GM23338 (cell line): ENCODE measurements at regions not wholly inside any gene's neighbourhood (a gene's known extent, or its start where the extent isn't known, plus 50 kb on each side); places are given as distances from the start of the nearest gene placed in this dataset.

Experiments
- ATAC-seq: fragments of 200-7000 bp; cut with Tn5 transposase; 3 replicates; pipeline ENCODE4 v1.9.1; 2020
- DNase-seq: peaks from one replicate; pipeline ENCODE4 v3.0.0-alpha.2; 2015; ENCODE audit warnings: low spot score
- H2AFZ ChIP-seq: fragments of 200-600 bp; sonication (generic); 2 replicates; pipeline ENCODE4 v1.8.0; 2016; ENCODE audit warnings: antibody characterized with exemption, mild to moderate bottlenecking, moderate library complexity
- H3F3A ChIP-seq: fragments of 200-600 bp; sonication (generic); replicated peaks from 2 replicates; pipeline ENCODE4 v1.8.0; 2017; ENCODE audit warnings: antibody characterized with exemption, mixed run types, low read depth
- H3K27ac ChIP-seq: fragments of 200-600 bp; sonication (generic); 2 replicates; pipeline ENCODE4 v1.6.1; 2016; ENCODE audit warnings: low read depth
- H3K27me3 ChIP-seq: fragments of 200-600 bp; sonication (generic); 2 replicates; pipeline ENCODE4 v1.8.0; 2016; ENCODE audit warnings: mild to moderate bottlenecking, mixed run types, moderate library complexity; ENCODE audit not compliant: insufficient read depth
- H3K36me3 ChIP-seq: fragments of 200-600 bp; sonication (generic); 2 replicates; pipeline ENCODE4 v1.8.0; 2016; ENCODE audit warnings: mild to moderate bottlenecking; ENCODE audit not compliant: insufficient read depth
- H3K4me1 ChIP-seq: fragments of 200-600 bp; sonication (generic); 2 replicates; pipeline ENCODE4 v1.8.0; 2016; ENCODE audit warnings: mild to moderate bottlenecking, moderate library complexity; ENCODE audit not compliant: insufficient read depth
- H3K4me2 ChIP-seq: fragments of 200-600 bp; sonication (generic); 2 replicates; pipeline ENCODE4 v1.7.1; 2017; ENCODE audit warnings: mixed run types
- H3K4me3 ChIP-seq: fragments of 200-600 bp; sonication (generic); 2 replicates; pipeline ENCODE4 v1.6.1; 2016; ENCODE audit warnings: mixed run types
- H3K79me2 ChIP-seq: fragments of 200-600 bp; sonication (generic); replicated peaks from 2 replicates; pipeline ENCODE4 v1.8.0; 2017; ENCODE audit warnings: mild to moderate bottlenecking; ENCODE audit not compliant: insufficient read depth
- H3K9me2 ChIP-seq: fragments of 200-600 bp; sonication (generic); 2 replicates; pipeline ENCODE4 v1.8.0; 2017; ENCODE audit not compliant: insufficient read depth
- H4K20me1 ChIP-seq: fragments of 200-600 bp; sonication (generic); replicated peaks from 2 replicates; pipeline ENCODE4 v1.8.0; 2017; ENCODE audit warnings: mild to moderate bottlenecking; ENCODE audit not compliant: insufficient read depth
- H3K27ac Mint-ChIP-seq: 2 replicates; pipeline ENCODE4 v1.8.0; 2020; ENCODE audit warnings: inconsistent platforms, mild to moderate bottlenecking, moderate library complexity, mixed read lengths
- H3K27me3 Mint-ChIP-seq: 3 replicates; pipeline ENCODE4 v1.8.0; 2022; ENCODE audit warnings: low read depth, mild to moderate bottlenecking, moderate library complexity, mixed read lengths, inconsistent platforms; ENCODE audit not compliant: insufficient read depth, poor library complexity
- H3K36me3 Mint-ChIP-seq: 3 replicates; pipeline ENCODE4 v1.8.0; 2021; ENCODE audit warnings: low read depth, mild to moderate bottlenecking, inconsistent platforms, moderate library complexity, mixed read lengths
- H3K4me1 Mint-ChIP-seq: 3 replicates; pipeline ENCODE4 v1.8.0; 2020; ENCODE audit warnings: mild to moderate bottlenecking, inconsistent platforms, mixed read lengths
- H3K4me3 Mint-ChIP-seq: 3 replicates; pipeline ENCODE4 v1.8.0; 2021; ENCODE audit warnings: moderate library complexity, mild to moderate bottlenecking, inconsistent platforms, mixed read lengths
- H3K9me3 Mint-ChIP-seq: 3 replicates; pipeline ENCODE4 v1.8.0; 2020; ENCODE audit warnings: moderate library complexity, mild to moderate bottlenecking, inconsistent platforms, mixed read lengths
- EZH2 ChIP-seq: fragments of 200-600 bp; sonication (generic); IDR thresholded peaks from one replicate; pipeline ENCODE4 v1.8.0; 2017; ENCODE audit warnings: antibody characterized with exemption, mild to moderate bottlenecking, low read depth; ENCODE audit not compliant: unreplicated experiment
- EZH2phosphoT487 ChIP-seq: fragments of 200-600 bp; sonication (generic); IDR thresholded peaks from one replicate; pipeline ENCODE4 v1.8.1; 2018; ENCODE audit warnings: antibody characterized with exemption; ENCODE audit not compliant: unreplicated experiment
- JUNB ChIP-seq: IDR thresholded peaks from one replicate; pipeline ENCODE4 v1.6.1; 2016; ENCODE audit warnings: antibody characterized with exemption; ENCODE audit not compliant: unreplicated experiment
- POLR2AphosphoS5 ChIP-seq: IDR thresholded peaks from 2 replicates; pipeline ENCODE4 v1.6.1; 2016; ENCODE audit warnings: antibody characterized with exemption, low read depth
- STAT1 ChIP-seq: IDR thresholded peaks from one replicate; pipeline ENCODE4 v1.6.1; 2016; ENCODE audit warnings: antibody characterized with exemption; ENCODE audit not compliant: unreplicated experiment
- ZNF114 ChIP-seq: fragments of 250-450 bp; sonication (Bioruptor Pico); IDR thresholded peaks from 2 replicates; pipeline ENCODE4 v1.5.0; 2020; ENCODE audit warnings: mild to moderate bottlenecking, moderate library complexity
- ZNF331 ChIP-seq: fragments of 250-450 bp; sonication (Bioruptor Pico); IDR thresholded peaks from 2 replicates; pipeline ENCODE4 v1.5.0; 2020; ENCODE audit warnings: low read depth, mild to moderate bottlenecking, moderate library complexity
- TF ChIP-seq, protein P1 (sequence below): IDR thresholded peaks from 2 replicates; pipeline ENCODE4 v1.6.1; 2016; ENCODE audit warnings: antibody characterized with exemption
- TF ChIP-seq, protein P2 (sequence below): IDR thresholded peaks from one replicate; pipeline ENCODE4 v1.6.1; 2018; ENCODE audit warnings: antibody characterized with exemption; ENCODE audit not compliant: unreplicated experiment
- TF ChIP-seq, protein P3 (sequence below): fragments of 250-450 bp; sonication (Bioruptor Pico); IDR thresholded peaks from 2 replicates; pipeline ENCODE4 v1.5.0; 2020; ENCODE audit warnings: mild to moderate bottlenecking, moderate library complexity
- TF ChIP-seq, protein P4 (sequence below), 2 experiments: fragments of 200-600 bp in 1 of 2; sonication (generic) in 1 of 2; conservative IDR thresholded peaks; 2 replicates each; pipeline versions ENCODE4 v1.5.1 to v1.6.1; 2016 to 2017; ENCODE audit warnings: antibody characterized with exemption in 2 of 2, low read depth in 2 of 2, mild to moderate bottlenecking in 2 of 2, moderate library complexity in 1 of 2

DNA sequence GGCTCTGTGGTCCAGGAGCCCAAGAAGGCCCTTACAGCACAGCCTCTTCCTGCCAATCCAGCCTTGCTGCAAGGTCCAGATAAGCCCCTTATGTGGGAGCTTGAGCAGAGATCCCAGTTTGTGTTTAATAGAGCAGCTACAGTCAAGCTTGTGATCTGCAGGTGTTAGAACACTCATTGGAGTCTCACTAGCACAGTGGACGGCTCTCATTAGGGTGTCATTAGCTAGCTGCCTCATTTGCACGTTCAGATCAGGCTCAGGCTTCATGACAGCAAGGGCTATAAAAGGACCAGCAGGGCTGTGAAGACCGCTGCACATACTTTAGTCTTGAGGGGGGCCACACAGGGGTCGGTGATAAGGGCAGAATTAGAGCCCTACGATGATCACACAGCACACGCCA, 443.2 kb downstream of the RPS24 start:
- H3K36me3 ChIP-seq: no peaks in the 10 kb centered on the region
- no peaks in the 10 kb centered on the region for H3F3A ChIP-seq
- TF ChIP-seq, protein P1, sequence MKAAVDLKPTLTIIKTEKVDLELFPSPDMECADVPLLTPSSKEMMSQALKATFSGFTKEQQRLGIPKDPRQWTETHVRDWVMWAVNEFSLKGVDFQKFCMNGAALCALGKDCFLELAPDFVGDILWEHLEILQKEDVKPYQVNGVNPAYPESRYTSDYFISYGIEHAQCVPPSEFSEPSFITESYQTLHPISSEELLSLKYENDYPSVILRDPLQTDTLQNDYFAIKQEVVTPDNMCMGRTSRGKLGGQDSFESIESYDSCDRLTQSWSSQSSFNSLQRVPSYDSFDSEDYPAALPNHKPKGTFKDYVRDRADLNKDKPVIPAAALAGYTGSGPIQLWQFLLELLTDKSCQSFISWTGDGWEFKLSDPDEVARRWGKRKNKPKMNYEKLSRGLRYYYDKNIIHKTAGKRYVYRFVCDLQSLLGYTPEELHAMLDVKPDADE: no peak
- no peak for TF ChIP-seq EZH2phosphoT487
- TF ChIP-seq POLR2AphosphoS5: no peak
- no peak for TF ChIP-seq EZH2
- TF ChIP-seq ZNF114 (CRISPR knock-in tag): no peak
- TF ChIP-seq, protein P2, sequence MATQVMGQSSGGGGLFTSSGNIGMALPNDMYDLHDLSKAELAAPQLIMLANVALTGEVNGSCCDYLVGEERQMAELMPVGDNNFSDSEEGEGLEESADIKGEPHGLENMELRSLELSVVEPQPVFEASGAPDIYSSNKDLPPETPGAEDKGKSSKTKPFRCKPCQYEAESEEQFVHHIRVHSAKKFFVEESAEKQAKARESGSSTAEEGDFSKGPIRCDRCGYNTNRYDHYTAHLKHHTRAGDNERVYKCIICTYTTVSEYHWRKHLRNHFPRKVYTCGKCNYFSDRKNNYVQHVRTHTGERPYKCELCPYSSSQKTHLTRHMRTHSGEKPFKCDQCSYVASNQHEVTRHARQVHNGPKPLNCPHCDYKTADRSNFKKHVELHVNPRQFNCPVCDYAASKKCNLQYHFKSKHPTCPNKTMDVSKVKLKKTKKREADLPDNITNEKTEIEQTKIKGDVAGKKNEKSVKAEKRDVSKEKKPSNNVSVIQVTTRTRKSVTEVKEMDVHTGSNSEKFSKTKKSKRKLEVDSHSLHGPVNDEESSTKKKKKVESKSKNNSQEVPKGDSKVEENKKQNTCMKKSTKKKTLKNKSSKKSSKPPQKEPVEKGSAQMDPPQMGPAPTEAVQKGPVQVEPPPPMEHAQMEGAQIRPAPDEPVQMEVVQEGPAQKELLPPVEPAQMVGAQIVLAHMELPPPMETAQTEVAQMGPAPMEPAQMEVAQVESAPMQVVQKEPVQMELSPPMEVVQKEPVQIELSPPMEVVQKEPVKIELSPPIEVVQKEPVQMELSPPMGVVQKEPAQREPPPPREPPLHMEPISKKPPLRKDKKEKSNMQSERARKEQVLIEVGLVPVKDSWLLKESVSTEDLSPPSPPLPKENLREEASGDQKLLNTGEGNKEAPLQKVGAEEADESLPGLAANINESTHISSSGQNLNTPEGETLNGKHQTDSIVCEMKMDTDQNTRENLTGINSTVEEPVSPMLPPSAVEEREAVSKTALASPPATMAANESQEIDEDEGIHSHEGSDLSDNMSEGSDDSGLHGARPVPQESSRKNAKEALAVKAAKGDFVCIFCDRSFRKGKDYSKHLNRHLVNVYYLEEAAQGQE: no peak
- TF ChIP-seq STAT1: no peak
- TF ChIP-seq JUNB: no peak
- no peak for TF ChIP-seq ZNF331
- TF ChIP-seq, protein P3, sequence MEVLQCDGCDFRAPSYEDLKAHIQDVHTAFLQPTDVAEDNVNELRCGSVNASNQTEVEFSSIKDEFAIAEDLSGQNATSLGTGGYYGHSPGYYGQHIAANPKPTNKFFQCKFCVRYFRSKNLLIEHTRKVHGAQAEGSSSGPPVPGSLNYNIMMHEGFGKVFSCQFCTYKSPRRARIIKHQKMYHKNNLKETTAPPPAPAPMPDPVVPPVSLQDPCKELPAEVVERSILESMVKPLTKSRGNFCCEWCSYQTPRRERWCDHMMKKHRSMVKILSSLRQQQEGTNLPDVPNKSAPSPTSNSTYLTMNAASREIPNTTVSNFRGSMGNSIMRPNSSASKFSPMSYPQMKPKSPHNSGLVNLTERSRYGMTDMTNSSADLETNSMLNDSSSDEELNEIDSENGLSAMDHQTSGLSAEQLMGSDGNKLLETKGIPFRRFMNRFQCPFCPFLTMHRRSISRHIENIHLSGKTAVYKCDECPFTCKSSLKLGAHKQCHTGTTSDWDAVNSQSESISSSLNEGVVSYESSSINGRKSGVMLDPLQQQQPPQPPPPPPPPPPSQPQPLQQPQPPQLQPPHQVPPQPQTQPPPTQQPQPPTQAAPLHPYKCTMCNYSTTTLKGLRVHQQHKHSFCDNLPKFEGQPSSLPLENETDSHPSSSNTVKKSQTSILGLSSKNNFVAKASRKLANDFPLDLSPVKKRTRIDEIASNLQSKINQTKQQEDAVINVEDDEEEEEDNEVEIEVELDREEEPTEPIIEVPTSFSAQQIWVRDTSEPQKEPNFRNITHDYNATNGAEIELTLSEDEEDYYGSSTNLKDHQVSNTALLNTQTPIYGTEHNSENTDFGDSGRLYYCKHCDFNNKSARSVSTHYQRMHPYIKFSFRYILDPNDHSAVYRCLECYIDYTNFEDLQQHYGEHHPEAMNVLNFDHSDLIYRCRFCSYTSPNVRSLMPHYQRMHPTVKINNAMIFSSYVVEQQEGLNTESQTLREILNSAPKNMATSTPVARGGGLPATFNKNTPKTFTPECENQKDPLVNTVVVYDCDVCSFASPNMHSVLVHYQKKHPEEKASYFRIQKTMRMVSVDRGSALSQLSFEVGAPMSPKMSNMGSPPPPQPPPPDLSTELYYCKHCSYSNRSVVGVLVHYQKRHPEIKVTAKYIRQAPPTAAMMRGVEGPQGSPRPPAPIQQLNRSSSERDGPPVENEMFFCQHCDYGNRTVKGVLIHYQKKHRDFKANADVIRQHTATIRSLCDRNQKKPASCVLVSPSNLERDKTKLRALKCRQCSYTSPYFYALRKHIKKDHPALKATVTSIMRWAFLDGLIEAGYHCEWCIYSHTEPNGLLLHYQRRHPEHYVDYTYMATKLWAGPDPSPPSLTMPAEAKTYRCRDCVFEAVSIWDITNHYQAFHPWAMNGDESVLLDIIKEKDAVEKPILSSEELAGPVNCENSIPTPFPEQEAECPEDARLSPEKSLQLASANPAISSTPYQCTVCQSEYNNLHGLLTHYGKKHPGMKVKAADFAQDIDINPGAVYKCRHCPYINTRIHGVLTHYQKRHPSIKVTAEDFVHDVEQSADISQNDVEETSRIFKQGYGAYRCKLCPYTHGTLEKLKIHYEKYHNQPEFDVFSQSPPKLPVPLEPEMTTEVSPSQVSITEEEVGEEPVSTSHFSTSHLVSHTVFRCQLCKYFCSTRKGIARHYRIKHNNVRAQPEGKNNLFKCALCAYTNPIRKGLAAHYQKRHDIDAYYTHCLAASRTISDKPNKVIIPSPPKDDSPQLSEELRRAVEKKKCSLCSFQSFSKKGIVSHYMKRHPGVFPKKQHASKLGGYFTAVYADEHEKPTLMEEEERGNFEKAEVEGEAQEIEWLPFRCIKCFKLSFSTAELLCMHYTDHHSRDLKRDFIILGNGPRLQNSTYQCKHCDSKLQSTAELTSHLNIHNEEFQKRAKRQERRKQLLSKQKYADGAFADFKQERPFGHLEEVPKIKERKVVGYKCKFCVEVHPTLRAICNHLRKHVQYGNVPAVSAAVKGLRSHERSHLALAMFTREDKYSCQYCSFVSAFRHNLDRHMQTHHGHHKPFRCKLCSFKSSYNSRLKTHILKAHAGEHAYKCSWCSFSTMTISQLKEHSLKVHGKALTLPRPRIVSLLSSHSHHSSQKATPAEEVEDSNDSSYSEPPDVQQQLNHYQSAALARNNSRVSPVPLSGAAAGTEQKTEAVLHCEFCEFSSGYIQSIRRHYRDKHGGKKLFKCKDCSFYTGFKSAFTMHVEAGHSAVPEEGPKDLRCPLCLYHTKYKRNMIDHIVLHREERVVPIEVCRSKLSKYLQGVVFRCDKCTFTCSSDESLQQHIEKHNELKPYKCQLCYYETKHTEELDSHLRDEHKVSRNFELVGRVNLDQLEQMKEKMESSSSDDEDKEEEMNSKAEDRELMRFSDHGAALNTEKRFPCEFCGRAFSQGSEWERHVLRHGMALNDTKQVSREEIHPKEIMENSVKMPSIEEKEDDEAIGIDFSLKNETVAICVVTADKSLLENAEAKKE (CRISPR knock-in tag): no peak
- TF ChIP-seq, protein P4, sequence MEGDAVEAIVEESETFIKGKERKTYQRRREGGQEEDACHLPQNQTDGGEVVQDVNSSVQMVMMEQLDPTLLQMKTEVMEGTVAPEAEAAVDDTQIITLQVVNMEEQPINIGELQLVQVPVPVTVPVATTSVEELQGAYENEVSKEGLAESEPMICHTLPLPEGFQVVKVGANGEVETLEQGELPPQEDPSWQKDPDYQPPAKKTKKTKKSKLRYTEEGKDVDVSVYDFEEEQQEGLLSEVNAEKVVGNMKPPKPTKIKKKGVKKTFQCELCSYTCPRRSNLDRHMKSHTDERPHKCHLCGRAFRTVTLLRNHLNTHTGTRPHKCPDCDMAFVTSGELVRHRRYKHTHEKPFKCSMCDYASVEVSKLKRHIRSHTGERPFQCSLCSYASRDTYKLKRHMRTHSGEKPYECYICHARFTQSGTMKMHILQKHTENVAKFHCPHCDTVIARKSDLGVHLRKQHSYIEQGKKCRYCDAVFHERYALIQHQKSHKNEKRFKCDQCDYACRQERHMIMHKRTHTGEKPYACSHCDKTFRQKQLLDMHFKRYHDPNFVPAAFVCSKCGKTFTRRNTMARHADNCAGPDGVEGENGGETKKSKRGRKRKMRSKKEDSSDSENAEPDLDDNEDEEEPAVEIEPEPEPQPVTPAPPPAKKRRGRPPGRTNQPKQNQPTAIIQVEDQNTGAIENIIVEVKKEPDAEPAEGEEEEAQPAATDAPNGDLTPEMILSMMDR (conservative IDR thresholded peaks at IDR 0.05; ENCODE audit: low read depth in 2 of 2): no peak
- ATAC-seq: no peak
- no peak overlapping the region for H2AFZ ChIP-seq
- no peaks in the 10 kb centered on the region for H3K79me2 ChIP-seq
- no peaks in the 10 kb centered on the region for H3K27me3 ChIP-seq
- Mint-ChIP-seq H3K27me3 (peaks cover 3% of the 10 kb centered on the region), H3K27ac (no peak overlapping the region), H3K36me3 (no peaks in the 10 kb centered on the region), H3K9me3 (no peaks in the 10 kb centered on the region), H3K4me3 (no peak overlapping the region), H3K4me1 (peaks cover 15% of the 10 kb centered on the region)
- no peak overlapping the region for H3K27ac ChIP-seq
- no peaks in the 10 kb centered on the region for H4K20me1 ChIP-seq
- no peak overlapping the region for H3K4me2 ChIP-seq
- H3K9me2 ChIP-seq: peaks cover 6% of the 10 kb centered on the region; the same call in 1 of the 2 replicates
- H3K4me1 ChIP-seq: peaks cover 5% of the 10 kb centered on the region; the same call in 1 of the 2 replicates
- no peak overlapping the region for H3K4me3 ChIP-seq
- no peak for DNase-seq
